IMR-90 (cell line): ENCODE measurements at regions not wholly inside any gene's neighbourhood (a gene's known extent, or its start where the extent isn't known, plus 50 kb on each side); places are given as distances from the start of the nearest gene placed in this dataset.

ENCODE experiments used
- ATAC-seq: fragments of 200-7000 bp; cut with Tn5 transposase; 2 replicates; pipeline ENCODE4 v1.9.1; 2020; ENCODE audit warnings: low read depth, mild to moderate bottlenecking, moderate library complexity
- BruUV-seq: library from RNA; stranded (reverse); fragments of 400-500 nt; replicated peaks from 2 replicates; lab custom pipeline; 2021; lab: Mats Ljungman, UMichigan
- CTCF ChIA-PET: fragments of 300-600 bp; formaldehyde crosslinking; extraction: SDS; loops from one replicate; lab custom pipeline; 2021; ENCODE audit warnings: antibody characterized with exemption; lab: Yijun Ruan, JAX
- POLR2A ChIA-PET: fragments of 300-600 bp; sonication (Branson Sonifier 250); formaldehyde crosslinking; loops from one replicate; lab custom pipeline; 2022; ENCODE audit warnings: antibody characterized with exemption; ENCODE audit not compliant: unreplicated experiment; lab: Charles Lee
- DNase-seq: peaks from one replicate; pipeline ENCODE4 v3.0.0; 2013
- H2AFZ ChIP-seq: replicated peaks from 2 replicates; pipeline ENCODE3; 2013; ENCODE audit warnings: low read length, mild to moderate bottlenecking; ENCODE audit not compliant: poor library complexity
- H2AK5ac ChIP-seq: 2 replicates; pipeline ENCODE4 v1.6.1; 2013; ENCODE audit warnings: low read depth, low read length, inconsistent platforms
- H2AK9ac ChIP-seq: replicated peaks from 2 replicates; pipeline ENCODE3; 2013; ENCODE audit warnings: mild to moderate bottlenecking, low read depth, low read length, moderate library complexity; ENCODE audit not compliant: poor library complexity
- H2BK120ac ChIP-seq: 2 replicates; pipeline ENCODE4 v1.6.1; 2013; ENCODE audit warnings: low read depth, low read length, inconsistent platforms
- H2BK15ac ChIP-seq: 3 replicates; pipeline ENCODE4 v1.6.1; 2013; ENCODE audit warnings: low read depth, low read length, inconsistent platforms
- H2BK20ac ChIP-seq: 2 replicates; pipeline ENCODE4 v1.6.1; 2013; ENCODE audit warnings: low read depth, mild to moderate bottlenecking, inconsistent platforms, low read length, moderate library complexity
- H2BK5ac ChIP-seq: 2 replicates; pipeline ENCODE4 v1.6.1; 2013; ENCODE audit warnings: mild to moderate bottlenecking, low read depth, low read length, inconsistent platforms; ENCODE audit not compliant: poor library complexity, severe bottlenecking
- H3K14ac ChIP-seq: replicated peaks from 2 replicates; pipeline ENCODE4 v1.6.1; 2013; ENCODE audit warnings: low read depth, low read length, inconsistent platforms
- H3K18ac ChIP-seq: 2 replicates; pipeline ENCODE4 v1.6.1; 2013; ENCODE audit warnings: low read depth, low read length, control low read depth
- H3K23ac ChIP-seq: 2 replicates; pipeline ENCODE4 v1.6.1; 2013; ENCODE audit warnings: low read depth, low read length, inconsistent platforms
- H3K27ac ChIP-seq: 2 replicates; pipeline ENCODE4 v1.5.1; 2013; ENCODE audit warnings: mild to moderate bottlenecking, control low read depth, low read length; ENCODE audit not compliant: insufficient read depth
- H3K27me3 ChIP-seq: 2 replicates; pipeline ENCODE4 v1.6.1; 2013; ENCODE audit warnings: low read length; ENCODE audit not compliant: control insufficient read depth, insufficient read depth
- H3K36me3 ChIP-seq: 2 replicates; pipeline ENCODE4 v1.6.1; 2013; ENCODE audit warnings: low read length, mixed read lengths; ENCODE audit not compliant: control insufficient read depth, insufficient read depth
- H3K4ac ChIP-seq: 2 replicates; pipeline ENCODE4 v1.6.1; 2013; ENCODE audit warnings: low read depth, low read length, inconsistent platforms
- H3K4me1 ChIP-seq: 2 replicates; pipeline ENCODE4 v1.6.1; 2013; ENCODE audit warnings: low read length, mixed read lengths; ENCODE audit not compliant: control insufficient read depth, insufficient read depth
- H3K4me2 ChIP-seq: 2 replicates; pipeline ENCODE4 v1.6.1; 2013; ENCODE audit warnings: low read depth, mild to moderate bottlenecking, control low read depth, low read length, moderate library complexity
- H3K4me3 ChIP-seq: 2 replicates; pipeline ENCODE4 v1.5.1; 2013; ENCODE audit warnings: low read depth, mild to moderate bottlenecking, control low read depth, low read length, moderate library complexity; ENCODE audit not compliant: insufficient read depth
- H3K56ac ChIP-seq: 2 replicates; pipeline ENCODE4 v1.6.1; 2013; ENCODE audit warnings: low read length, inconsistent platforms; ENCODE audit not compliant: insufficient read depth; ENCODE audit errors: extremely low read depth
- H3K79me1 ChIP-seq, 2 experiments: 2 replicates each; pipeline ENCODE4 v1.6.1; 2013; ENCODE audit warnings: low read length in 2 of 2, inconsistent platforms in 1 of 2, low read depth in 1 of 2
- H3K9ac ChIP-seq: 2 replicates; pipeline ENCODE4 v1.6.1; 2013; ENCODE audit warnings: low read depth, low read length, control low read depth
- H3K9me1 ChIP-seq: 2 replicates; pipeline ENCODE4 v1.6.1; 2013; ENCODE audit warnings: low read length, inconsistent platforms; ENCODE audit not compliant: insufficient read depth
- H3K9me3 ChIP-seq: 2 replicates; pipeline ENCODE4 v1.6.1; 2013; ENCODE audit warnings: low read length; ENCODE audit not compliant: control insufficient read depth, insufficient read depth
- H4K20me1 ChIP-seq: 2 replicates; pipeline ENCODE4 v1.6.1; 2013; ENCODE audit warnings: low read length, inconsistent platforms; ENCODE audit not compliant: insufficient read depth
- H4K5ac ChIP-seq: 2 replicates; pipeline ENCODE4 v1.6.1; 2013; ENCODE audit warnings: mild to moderate bottlenecking, low read depth, low read length, control low read depth
- H4K8ac ChIP-seq, 2 experiments: 2 replicates each; pipeline ENCODE4 v1.6.1; 2013; ENCODE audit warnings: low read depth in 2 of 2, low read length in 2 of 2, control low read depth in 1 of 2, inconsistent platforms in 1 of 2
- H4K91ac ChIP-seq: 2 replicates; pipeline ENCODE4 v1.6.1; 2013; ENCODE audit warnings: low read depth, low read length, inconsistent platforms; ENCODE audit not compliant: insufficient read depth
- BHLHE40 ChIP-seq: fragments of 150-350 bp; IDR thresholded peaks from 2 replicates; pipeline ENCODE4 v1.6.1; 2016; ENCODE audit warnings: mild to moderate bottlenecking, low read depth, low read length
- CEBPB ChIP-seq: IDR thresholded peaks from 2 replicates; pipeline ENCODE4 v1.6.1; 2012; ENCODE audit warnings: low read depth, low read length, improper control_type of control experiment
- CHD1 ChIP-seq: IDR thresholded peaks from 2 replicates; pipeline ENCODE4 v1.6.1; 2012; ENCODE audit warnings: low read depth, low read length, improper control_type of control experiment
- FOS ChIP-seq: fragments of 150-350 bp; IDR thresholded peaks from 2 replicates; pipeline ENCODE4 v1.6.1; 2016; ENCODE audit warnings: low read depth, low read length
- MAZ ChIP-seq: IDR thresholded peaks from 2 replicates; pipeline ENCODE4 v1.6.1; 2012; ENCODE audit warnings: low read depth, mild to moderate bottlenecking, low read length, improper control_type of control experiment, moderate library complexity, borderline replicate concordance
- MXI1 ChIP-seq: IDR thresholded peaks from 2 replicates; pipeline ENCODE4 v1.6.1; 2012; ENCODE audit warnings: low read depth, mild to moderate bottlenecking, low read length, moderate library complexity, borderline replicate concordance
- POLR2A ChIP-seq: IDR thresholded peaks from 2 replicates; pipeline ENCODE4 v1.6.1; 2012; ENCODE audit warnings: mild to moderate bottlenecking, low read depth, low read length
- RCOR1 ChIP-seq: IDR thresholded peaks from 2 replicates; pipeline ENCODE4 v1.6.1; 2012; ENCODE audit warnings: mild to moderate bottlenecking, low read length, improper control_type of control experiment; ENCODE audit not compliant: insufficient replicate concordance
- RFX5 ChIP-seq: IDR thresholded peaks from 2 replicates; pipeline ENCODE4 v1.8.0; 2012; ENCODE audit warnings: low read depth, mild to moderate bottlenecking, low read length, moderate library complexity
- SMC3 ChIP-seq: fragments of 150-350 bp; IDR thresholded peaks from 2 replicates; pipeline ENCODE4 v1.6.1; 2016; ENCODE audit warnings: low read depth, mild to moderate bottlenecking, antibody characterized with exemption, low read length, moderate library complexity
- WGBS, 2 experiments: methylation state at CpG; one replicate each; pipeline versions ENCODE4 v1.1.5 to v1.1.7; 2013; ENCODE audit warnings: missing lambda C conversion rate in 2 of 2; ENCODE audit not compliant: insufficient read length in 1 of 2; ENCODE audit errors: extremely low coverage in 2 of 2; 5-methylcytosine and 5-hydroxymethylcytosine counted together
- dilution Hi-C: fragments of 300-500 bp; cut with HindIII; formaldehyde crosslinking; loops from one replicate; pipeline ENCODE4 v1.14.3; 2018; ENCODE audit warnings: low sequenced_read_pairs; ENCODE audit not compliant: unreplicated experiment
- in situ Hi-C: fragments of 300-500 bp; cut with MboI; formaldehyde crosslinking; loops from 3 replicates; pipeline ENCODE4 v1.14.3; 2019; ENCODE audit warnings: low sequenced_read_pairs, inconsistent platforms, mixed read lengths
- intact Hi-C: fragments of 100-400 bp; cut with micrococcal nuclease; formaldehyde crosslinking; loops from 2 replicates; pipeline ENCODE4 v1.10.0; 2022
- TF ChIP-seq, protein P1 (sequence below): fragments of 150-350 bp; IDR thresholded peaks from 2 replicates; pipeline ENCODE4 v1.6.1; 2016; ENCODE audit warnings: low read depth, mild to moderate bottlenecking, low read length, moderate library complexity, borderline replicate concordance
- TF ChIP-seq, protein P2 (sequence below): conservative IDR thresholded peaks from 2 replicates; pipeline ENCODE4 v1.5.1; 2012; ENCODE audit warnings: mild to moderate bottlenecking, low read depth, low read length, improper control_type of control experiment
- TF ChIP-seq, protein P3 (sequence below): fragments of 150-350 bp; IDR thresholded peaks from 2 replicates; pipeline ENCODE4 v1.6.1; 2017; ENCODE audit warnings: mild to moderate bottlenecking, antibody characterized with exemption, low read length, low read depth

DNA sequence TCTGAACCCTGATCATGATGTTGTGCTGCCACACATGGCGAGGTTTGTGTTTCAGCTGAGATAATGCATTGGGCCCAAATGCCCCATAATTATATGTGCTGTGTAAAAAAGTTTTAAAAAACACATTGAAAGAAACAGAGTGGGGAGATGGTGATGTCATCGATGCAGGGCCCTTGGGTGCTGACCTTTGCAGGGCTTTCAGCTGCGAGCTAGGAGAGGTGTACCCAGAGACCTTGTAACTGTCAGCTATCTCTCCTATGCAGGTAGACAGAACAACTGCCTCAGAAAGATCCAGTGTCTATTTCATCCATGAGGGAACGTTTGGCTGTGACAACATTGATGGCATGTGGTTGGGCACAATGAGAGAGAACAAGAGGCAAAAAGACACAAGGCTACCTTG is 286.9 kb upstream of the CELF4 start:
- Histone ChIP-seq H3K23ac (no peak overlapping the region), H4K91ac (no peak overlapping the region), H3K56ac (no peak overlapping the region), H3K9ac (no peak overlapping the region), H3K9me1 (no peaks in the 10 kb centered on the region), H3K79me1 (no peaks in the 10 kb centered on the region), H2AFZ (no peak overlapping the region), H2AK5ac (no peak overlapping the region), H2BK15ac (no peak overlapping the region), H3K36me3 (no peaks in the 10 kb centered on the region), H3K4ac (no peak overlapping the region), H3K4me1 (no peaks in the 10 kb centered on the region), H2BK20ac (no peak overlapping the region), H3K4me2 (no peak overlapping the region), H4K20me1 (no peaks in the 10 kb centered on the region), H3K14ac (no peak overlapping the region), H4K5ac (no peak overlapping the region), H3K9me3 (peaks cover 22% of the 10 kb centered on the region), H3K18ac (no peak overlapping the region), H2BK5ac (no peak overlapping the region), H3K4me3 (no peak overlapping the region), H4K8ac (no peak overlapping the region), H3K27me3 (no peaks in the 10 kb centered on the region), H3K27ac (no peak overlapping the region), H2BK120ac (no peak overlapping the region), H2AK9ac (no peak overlapping the region)
- no CpG with 5 or more reads among the region's 4 CpGs for whole genome bisulfite sequencing, 2 experiments
- in situ Hi-C loops (no loop called here), intact Hi-C loops (no loop called here), dilution Hi-C loops (no loop called here)
- BruUV-seq: no TSS peak
- TF ChIP-seq BHLHE40: no peak
- no peak for TF ChIP-seq CHD1
- no peak for TF ChIP-seq RFX5
- TF ChIP-seq POLR2A: no peak
- TF ChIP-seq MXI1: no peak
- TF ChIP-seq FOS: no peak
- TF ChIP-seq, protein P1, sequence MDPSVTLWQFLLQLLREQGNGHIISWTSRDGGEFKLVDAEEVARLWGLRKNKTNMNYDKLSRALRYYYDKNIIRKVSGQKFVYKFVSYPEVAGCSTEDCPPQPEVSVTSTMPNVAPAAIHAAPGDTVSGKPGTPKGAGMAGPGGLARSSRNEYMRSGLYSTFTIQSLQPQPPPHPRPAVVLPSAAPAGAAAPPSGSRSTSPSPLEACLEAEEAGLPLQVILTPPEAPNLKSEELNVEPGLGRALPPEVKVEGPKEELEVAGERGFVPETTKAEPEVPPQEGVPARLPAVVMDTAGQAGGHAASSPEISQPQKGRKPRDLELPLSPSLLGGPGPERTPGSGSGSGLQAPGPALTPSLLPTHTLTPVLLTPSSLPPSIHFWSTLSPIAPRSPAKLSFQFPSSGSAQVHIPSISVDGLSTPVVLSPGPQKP: no peak
- TF ChIP-seq, protein P2, sequence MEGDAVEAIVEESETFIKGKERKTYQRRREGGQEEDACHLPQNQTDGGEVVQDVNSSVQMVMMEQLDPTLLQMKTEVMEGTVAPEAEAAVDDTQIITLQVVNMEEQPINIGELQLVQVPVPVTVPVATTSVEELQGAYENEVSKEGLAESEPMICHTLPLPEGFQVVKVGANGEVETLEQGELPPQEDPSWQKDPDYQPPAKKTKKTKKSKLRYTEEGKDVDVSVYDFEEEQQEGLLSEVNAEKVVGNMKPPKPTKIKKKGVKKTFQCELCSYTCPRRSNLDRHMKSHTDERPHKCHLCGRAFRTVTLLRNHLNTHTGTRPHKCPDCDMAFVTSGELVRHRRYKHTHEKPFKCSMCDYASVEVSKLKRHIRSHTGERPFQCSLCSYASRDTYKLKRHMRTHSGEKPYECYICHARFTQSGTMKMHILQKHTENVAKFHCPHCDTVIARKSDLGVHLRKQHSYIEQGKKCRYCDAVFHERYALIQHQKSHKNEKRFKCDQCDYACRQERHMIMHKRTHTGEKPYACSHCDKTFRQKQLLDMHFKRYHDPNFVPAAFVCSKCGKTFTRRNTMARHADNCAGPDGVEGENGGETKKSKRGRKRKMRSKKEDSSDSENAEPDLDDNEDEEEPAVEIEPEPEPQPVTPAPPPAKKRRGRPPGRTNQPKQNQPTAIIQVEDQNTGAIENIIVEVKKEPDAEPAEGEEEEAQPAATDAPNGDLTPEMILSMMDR: no peak
- TF ChIP-seq CEBPB: no peak
- TF ChIP-seq MAZ: no peak
- no peak for TF ChIP-seq RCOR1
- no peak for TF ChIP-seq SMC3
- TF ChIP-seq, protein P3, sequence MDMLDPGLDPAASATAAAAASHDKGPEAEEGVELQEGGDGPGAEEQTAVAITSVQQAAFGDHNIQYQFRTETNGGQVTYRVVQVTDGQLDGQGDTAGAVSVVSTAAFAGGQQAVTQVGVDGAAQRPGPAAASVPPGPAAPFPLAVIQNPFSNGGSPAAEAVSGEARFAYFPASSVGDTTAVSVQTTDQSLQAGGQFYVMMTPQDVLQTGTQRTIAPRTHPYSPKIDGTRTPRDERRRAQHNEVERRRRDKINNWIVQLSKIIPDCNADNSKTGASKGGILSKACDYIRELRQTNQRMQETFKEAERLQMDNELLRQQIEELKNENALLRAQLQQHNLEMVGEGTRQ: no peak
- ChIA-PET CTCF (no interaction called here), POLR2A (no interaction called here)
- no peak for DNase-seq
- no peak for ATAC-seq
